Fibroblast of lung (primary cell): ENCODE measurements at regions not wholly inside any gene's neighbourhood (a gene's known extent, or its start where the extent isn't known, plus 50 kb on each side); places are given as distances from the start of the nearest gene placed in this dataset.

Experiments
- EZH2 ChIP-seq: IDR thresholded peaks from 2 replicates; pipeline ENCODE4 v1.5.1; 2012; ENCODE audit warnings: low read length, control low read depth, mild to moderate bottlenecking; ENCODE audit errors: missing control alignments
- TF ChIP-seq, protein P1 (sequence below), 2 donors: IDR thresholded peaks in 1 of 2; conservative IDR thresholded peaks in 1 of 2; 1 replicate in 1 of 2; 2 replicates in 1 of 2; pipeline ENCODE4 v1.5.1; 2011 to 2012; ENCODE audit warnings: low read length in 2 of 2, control low read depth in 1 of 2, inconsistent platforms in 1 of 2, low read depth in 1 of 2, mild to moderate bottlenecking in 1 of 2

DNA sequence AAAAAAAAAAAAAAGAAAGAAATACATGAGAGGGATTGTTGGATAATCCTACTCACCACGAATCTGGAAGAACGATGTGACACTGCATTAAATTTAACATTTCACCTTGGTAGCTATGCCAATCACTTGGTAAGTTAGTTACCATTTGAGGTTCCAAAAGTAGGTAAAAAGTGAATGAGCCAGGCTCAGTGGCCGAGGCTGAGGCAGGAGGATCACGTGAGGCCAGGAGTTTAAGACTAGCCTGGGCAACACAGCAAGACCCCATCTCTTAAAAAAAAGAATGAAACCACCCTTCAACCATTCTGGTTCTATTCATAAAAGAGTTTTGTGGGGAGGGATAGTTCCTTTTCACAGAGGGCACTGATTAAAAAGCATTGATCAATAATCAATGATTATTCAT, 133.6 kb downstream of the ADSS2 start:
- TF ChIP-seq, protein P1, sequence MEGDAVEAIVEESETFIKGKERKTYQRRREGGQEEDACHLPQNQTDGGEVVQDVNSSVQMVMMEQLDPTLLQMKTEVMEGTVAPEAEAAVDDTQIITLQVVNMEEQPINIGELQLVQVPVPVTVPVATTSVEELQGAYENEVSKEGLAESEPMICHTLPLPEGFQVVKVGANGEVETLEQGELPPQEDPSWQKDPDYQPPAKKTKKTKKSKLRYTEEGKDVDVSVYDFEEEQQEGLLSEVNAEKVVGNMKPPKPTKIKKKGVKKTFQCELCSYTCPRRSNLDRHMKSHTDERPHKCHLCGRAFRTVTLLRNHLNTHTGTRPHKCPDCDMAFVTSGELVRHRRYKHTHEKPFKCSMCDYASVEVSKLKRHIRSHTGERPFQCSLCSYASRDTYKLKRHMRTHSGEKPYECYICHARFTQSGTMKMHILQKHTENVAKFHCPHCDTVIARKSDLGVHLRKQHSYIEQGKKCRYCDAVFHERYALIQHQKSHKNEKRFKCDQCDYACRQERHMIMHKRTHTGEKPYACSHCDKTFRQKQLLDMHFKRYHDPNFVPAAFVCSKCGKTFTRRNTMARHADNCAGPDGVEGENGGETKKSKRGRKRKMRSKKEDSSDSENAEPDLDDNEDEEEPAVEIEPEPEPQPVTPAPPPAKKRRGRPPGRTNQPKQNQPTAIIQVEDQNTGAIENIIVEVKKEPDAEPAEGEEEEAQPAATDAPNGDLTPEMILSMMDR (conservative IDR thresholded peaks at IDR 0.05 in 1 of 2, IDR thresholded peaks at IDR 0.05 in 1 of 2; ENCODE audit: low read depth in 1 of 2, low read length in 2 of 2) = no peak
- TF ChIP-seq EZH2 = no peak
